Type B pancreatic cell (in vitro differentiated cells): ENCODE measurements at regions not wholly inside any gene's neighbourhood (a gene's known extent, or its start where the extent isn't known, plus 50 kb on each side); places are given as distances from the start of the nearest gene placed in this dataset.

Source experiments
- DNase-seq: peaks from one replicate; pipeline ENCODE4 v3.0.0; 2021; ENCODE audit warnings: mixed read lengths; ENCODE audit not compliant: unreplicated experiment; ENCODE audit errors: extremely low spot score
- H3K27ac Mint-ChIP-seq: 2 replicates; pipeline ENCODE4 v1.8.0; 2021; ENCODE audit warnings: mild to moderate bottlenecking, mixed read lengths
- H3K27me3 Mint-ChIP-seq: 2 replicates; pipeline ENCODE4 v1.8.0; 2021; ENCODE audit warnings: mixed read lengths
- H3K36me3 Mint-ChIP-seq: 2 replicates; pipeline ENCODE4 v1.8.0; 2021; ENCODE audit warnings: mixed read lengths
- H3K4me1 Mint-ChIP-seq: one replicate; pipeline ENCODE4 v1.8.0; 2021; ENCODE audit warnings: mixed read lengths; ENCODE audit not compliant: unreplicated experiment
- H3K4me3 Mint-ChIP-seq: 2 replicates; pipeline ENCODE4 v1.8.0; 2021; ENCODE audit warnings: mild to moderate bottlenecking, mixed read lengths
- H3K9me3 Mint-ChIP-seq: 2 replicates; pipeline ENCODE4 v1.8.0; 2021; ENCODE audit warnings: mixed read lengths
- CTCF ChIP-seq: fragments of 200-600 bp; sonication (generic); conservative IDR thresholded peaks from 2 replicates; pipeline ENCODE4 v1.5.0; 2021; ENCODE audit warnings: antibody characterized with exemption, mild to moderate bottlenecking

- Mint-ChIP-seq H3K4me1 (peaks cover 9% of the 10 kb centered on the region), H3K27me3 (peaks cover 6% of the 10 kb centered on the region)
Measured at GRCh38 chr11:127063241-127063640, 62.7 kb upstream of the KIRREL3 start.

DNA sequence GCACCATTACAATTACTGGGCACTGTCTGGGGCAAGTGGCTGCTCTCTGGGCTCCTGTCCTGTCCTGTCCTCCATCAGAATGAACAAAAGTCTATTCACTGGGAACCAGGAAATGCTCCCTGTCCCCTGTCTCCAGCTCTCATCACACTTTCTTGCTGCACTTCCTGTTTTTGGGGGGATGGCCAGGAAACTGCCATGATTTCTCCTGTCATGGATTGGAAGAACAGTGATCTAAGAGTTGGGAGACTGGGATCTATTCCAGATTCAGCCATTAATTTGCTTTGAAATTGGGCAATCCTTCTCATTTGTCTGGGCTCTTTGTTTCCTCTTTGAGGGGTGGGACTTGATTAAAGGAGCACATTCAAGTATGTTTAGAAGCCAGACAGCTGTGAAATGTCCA, 61.4 kb upstream of the KIRREL3 start:
- no peak for TF ChIP-seq CTCF
- Mint-ChIP-seq H3K27ac (no peak overlapping the region), H3K27me3 (peaks cover 6% of the 10 kb centered on the region), H3K4me1 (peaks cover 9% of the 10 kb centered on the region), H3K9me3 (no peaks in the 10 kb centered on the region), H3K36me3 (no peaks in the 10 kb centered on the region), H3K4me3 (no peak overlapping the region)
- DNase-seq = no peak

More at GRCh38 chr11:127063241-127063640, 62.7 kb upstream of the KIRREL3 start:
- H3K4me3 Mint-ChIP-seq = no peak overlapping the region
- no peaks in the 10 kb centered on the region for H3K36me3 Mint-ChIP-seq
- no peak overlapping the region for H3K27ac Mint-ChIP-seq
- DNase-seq = no peak
- TF ChIP-seq CTCF = no peak
- no peaks in the 10 kb centered on the region for H3K9me3 Mint-ChIP-seq

GRCh38 chr11:127059750-127060149, 59.2 kb upstream of the KIRREL3 start:
- no peak overlapping the region for H3K27ac Mint-ChIP-seq
- H3K4me3 Mint-ChIP-seq = no peak overlapping the region
- H3K4me1 Mint-ChIP-seq = peaks cover 6% of the 10 kb centered on the region
- H3K36me3 Mint-ChIP-seq = no peaks in the 10 kb centered on the region
- no peaks in the 10 kb centered on the region for H3K9me3 Mint-ChIP-seq
- peaks cover 6% of the 10 kb centered on the region for H3K27me3 Mint-ChIP-seq
- DNase-seq = peak; percentile 20
- no peak for TF ChIP-seq CTCF

DNA sequence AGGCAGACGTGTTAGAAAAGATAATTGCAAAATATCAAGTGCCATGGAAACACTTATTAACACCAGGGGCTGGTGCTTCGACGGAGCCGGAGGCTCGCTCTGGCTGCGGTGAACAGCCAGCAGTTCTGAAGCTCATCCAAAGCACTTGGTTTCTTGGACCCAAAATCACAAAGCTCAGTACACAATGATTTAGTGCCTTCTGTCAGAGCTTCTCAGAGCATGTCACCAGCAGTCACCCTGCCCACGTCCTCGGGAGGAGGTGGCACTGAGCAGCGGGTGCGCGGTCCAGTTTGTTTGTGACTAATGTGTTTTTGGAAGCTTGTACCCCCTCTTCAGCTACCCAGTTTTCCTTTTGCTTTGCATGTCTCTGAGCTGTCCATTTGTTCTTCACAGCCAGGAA, 58.7 kb upstream of the KIRREL3 start:
- H3K4me3 Mint-ChIP-seq = no peak overlapping the region
- H3K27me3 Mint-ChIP-seq = peaks cover 6% of the 10 kb centered on the region
- no peak overlapping the region for H3K27ac Mint-ChIP-seq
- peak; percentile 25 for DNase-seq
- H3K4me1 Mint-ChIP-seq = peaks cover 4% of the 10 kb centered on the region
- no peaks in the 10 kb centered on the region for H3K9me3 Mint-ChIP-seq
- no peak for TF ChIP-seq CTCF
- H3K36me3 Mint-ChIP-seq = no peaks in the 10 kb centered on the region

DNA sequence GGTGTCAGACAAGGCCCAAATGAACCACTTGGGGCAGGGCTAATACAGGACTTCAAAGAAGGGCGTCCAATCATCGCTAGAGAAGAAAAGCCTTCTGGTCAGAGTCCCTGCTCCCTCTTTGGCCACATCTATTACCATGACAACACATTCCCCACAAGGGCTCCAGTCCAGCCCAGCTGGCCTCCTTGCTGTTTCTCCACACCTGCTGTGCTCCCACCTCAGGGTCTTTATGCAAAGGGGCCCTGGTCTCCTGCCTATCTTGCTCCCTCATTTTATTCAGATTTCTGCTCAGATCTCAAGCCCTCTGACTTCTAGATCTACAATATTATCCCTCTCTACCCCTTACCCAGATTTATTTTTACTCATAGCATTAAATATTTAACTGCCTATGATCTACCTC, 58.0 kb upstream of the KIRREL3 start:
- peaks cover 4% of the 10 kb centered on the region for H3K4me1 Mint-ChIP-seq
- H3K36me3 Mint-ChIP-seq = no peaks in the 10 kb centered on the region
- peaks cover 6% of the 10 kb centered on the region for H3K27me3 Mint-ChIP-seq
- TF ChIP-seq CTCF = no peak
- DNase-seq = no peak
- H3K27ac Mint-ChIP-seq = no peak overlapping the region
- H3K9me3 Mint-ChIP-seq = no peaks in the 10 kb centered on the region
- H3K4me3 Mint-ChIP-seq = no peak overlapping the region

- no peak overlapping the region for H3K27ac Mint-ChIP-seq
- H3K4me1 Mint-ChIP-seq = peaks cover 4% of the 10 kb centered on the region
- no peak for TF ChIP-seq CTCF
- no peak for DNase-seq
- no peak overlapping the region for H3K4me3 Mint-ChIP-seq
- no peaks in the 10 kb centered on the region for H3K9me3 Mint-ChIP-seq
- H3K36me3 Mint-ChIP-seq = no peaks in the 10 kb centered on the region
- peaks cover 9% of the 10 kb centered on the region for H3K27me3 Mint-ChIP-seq
Measured at GRCh38 chr11:127057126-127057525, 56.6 kb upstream of the KIRREL3 start.
